A549 (cell line): ENCODE measurements at regions not wholly inside any gene's neighbourhood (a gene's known extent, or its start where the extent isn't known, plus 50 kb on each side); places are given as distances from the start of the nearest gene placed in this dataset.

Experiments
- ATAC-seq, 2 experiments: fragments of 200-7000 bp in 1 of 2; fragments of >200 bp in 1 of 2; cut with Nextera tagmentation in 1 of 2; cut with Tn5 transposase in 1 of 2; 3 replicates each; pipeline versions ENCODE4 v1.8.0 to v1.9.1; 2018 to 2020; ENCODE audit warnings: mild to moderate bottlenecking in 1 of 2, moderate library complexity in 1 of 2
- CTCF ChIA-PET: fragments of 300-600 bp; sonication (Branson Sonifier 250); formaldehyde crosslinking; extraction: SDS; loops from one replicate; lab custom pipeline; 2021; ENCODE audit warnings: antibody characterized with exemption, inconsistent platforms; lab: Yijun Ruan, JAX
- POLR2A ChIA-PET: fragments of 350-600 bp; formaldehyde crosslinking; extraction: SDS; loops from one replicate; lab custom pipeline; 2021; ENCODE audit warnings: antibody characterized with exemption, inconsistent platforms; lab: Yijun Ruan, JAX
- DNase-seq, 2 experiments: peaks; one replicate each; pipeline versions ENCODE4 v3.0.0 to v3.0.0-alpha.2; 2011 to 2016; ENCODE audit warnings: low read depth in 1 of 2, low spot score in 1 of 2
- FAIRE-seq: peaks from 2 replicates; lab custom pipeline; 2011; peaks lifted over from hg19 to GRCh38; lab: Jason Lieb, UNC
- H3K27ac ChIP-seq, 2 experiments: fragments of >200 bp; sonication (Bioruptor Twin); formaldehyde crosslinking; 3 replicates each; pipeline ENCODE4 v1.5.1; 2016 to 2017
- H3K4me1 ChIP-seq: fragments of >200 bp; sonication (Bioruptor Twin); formaldehyde crosslinking; 3 replicates; pipeline ENCODE4 v1.6.1; 2016
- H3K4me2 ChIP-seq: fragments of >200 bp; sonication (Bioruptor Twin); formaldehyde crosslinking; 3 replicates; pipeline ENCODE4 v1.6.1; 2016
- H3K4me3 ChIP-seq: fragments of >200 bp; sonication (Bioruptor Twin); formaldehyde crosslinking; 3 replicates; pipeline ENCODE4 v1.5.1; 2016
- H3K9me3 ChIP-seq: fragments of >200 bp; sonication (Bioruptor Twin); formaldehyde crosslinking; 3 replicates; pipeline ENCODE4 v1.6.1; 2016
- BHLHE40 ChIP-seq: IDR thresholded peaks from 2 replicates; pipeline ENCODE4 v1.6.1; 2012; ENCODE audit warnings: low read depth, low read length, inconsistent platforms
- CHD2 ChIP-seq: fragments of 150-350 bp; IDR thresholded peaks from 2 replicates; pipeline ENCODE4 v1.6.1; 2014; ENCODE audit warnings: low read length; ENCODE audit not compliant: partially characterized antibody
- CHD4 ChIP-seq: fragments of 200-600 bp; sonication (generic); IDR thresholded peaks from 2 replicates; pipeline ENCODE4 v1.6.1; 2016; ENCODE audit warnings: antibody characterized with exemption, mild to moderate bottlenecking, borderline replicate concordance
- ESRRA ChIP-seq: fragments of 150-350 bp; IDR thresholded peaks from 2 replicates; pipeline ENCODE4 v1.6.1; 2014; ENCODE audit warnings: mild to moderate bottlenecking, low read length, borderline replicate concordance
- FOSB ChIP-seq: fragments of 250-450 bp; sonication (Bioruptor Pico); IDR thresholded peaks from 2 replicates; pipeline ENCODE4 v1.5.0; 2020; ENCODE audit warnings: mild to moderate bottlenecking, moderate library complexity
- GATA3 ChIP-seq: IDR thresholded peaks from 2 replicates; pipeline ENCODE4 v1.6.1; 2012; ENCODE audit warnings: borderline replicate concordance
- HOXB13 ChIP-seq: fragments of 250-450 bp; sonication (Bioruptor Pico); IDR thresholded peaks from 2 replicates; pipeline ENCODE4 v1.5.0; 2020; ENCODE audit warnings: low read depth, mild to moderate bottlenecking, moderate library complexity
- JUNB ChIP-seq: fragments of >200 bp; sonication (Bioruptor Twin); formaldehyde crosslinking; IDR thresholded peaks from 2 replicates; pipeline ENCODE4 v1.6.1; 2016
- MYC ChIP-seq: IDR thresholded peaks from 2 replicates; pipeline ENCODE4 v1.6.1; 2012; ENCODE audit warnings: mild to moderate bottlenecking, inconsistent platforms, low read length, improper control_type of control experiment, borderline replicate concordance
- NFE2L2 ChIP-seq: fragments of 150-350 bp; conservative IDR thresholded peaks from 2 replicates; pipeline ENCODE4 v1.6.1; 2014; ENCODE audit warnings: low read length
- RARB ChIP-seq: fragments of 250-450 bp; sonication (Bioruptor Pico); IDR thresholded peaks from 2 replicates; pipeline ENCODE4 v1.8.0; 2021; ENCODE audit warnings: mild to moderate bottlenecking, moderate library complexity
- RCOR1 ChIP-seq: fragments of 150-350 bp; IDR thresholded peaks from 2 replicates; pipeline ENCODE4 v1.6.1; 2014; ENCODE audit warnings: antibody characterized with exemption, low read length, low read depth
- RFX5 ChIP-seq: fragments of 450-650 bp; IDR thresholded peaks from 2 replicates; pipeline ENCODE4 v1.7.1; 2014; ENCODE audit warnings: antibody characterized with exemption, mild to moderate bottlenecking, moderate library complexity
- RNF2 ChIP-seq: fragments of 200-600 bp; sonication (generic); IDR thresholded peaks from 2 replicates; pipeline ENCODE4 v1.6.1; 2016; ENCODE audit warnings: low read depth, mild to moderate bottlenecking, antibody characterized with exemption, moderate library complexity, borderline replicate concordance
- ZSCAN20 ChIP-seq: fragments of 250-450 bp; sonication (Bioruptor Pico); IDR thresholded peaks from 2 replicates; pipeline ENCODE4 v1.8.0; 2022; ENCODE audit warnings: mild to moderate bottlenecking, moderate library complexity
- WGBS: methylation state at CpG from one replicate; pipeline ENCODE4 v1.1.6; 2017; ENCODE audit errors: missing lambda C conversion rate; 5-methylcytosine and 5-hydroxymethylcytosine counted together
- TF ChIP-seq, protein P1 (sequence below): fragments of 200-600 bp; sonication (generic); IDR thresholded peaks from 2 replicates; pipeline ENCODE4 v1.6.1; 2016; ENCODE audit warnings: antibody characterized with exemption, mild to moderate bottlenecking, moderate library complexity
- TF ChIP-seq, protein P2 (sequence below): IDR thresholded peaks from 2 replicates; pipeline ENCODE4 v1.6.1; 2012; ENCODE audit warnings: low read depth, borderline replicate concordance
- TF ChIP-seq, protein P3 (sequence below): fragments of >200 bp; sonication (Bioruptor Twin); formaldehyde crosslinking; IDR thresholded peaks from 3 replicates; pipeline ENCODE4 v1.5.1; 2016
- TF ChIP-seq, protein P4 (sequence below): fragments of 250-450 bp; sonication (Bioruptor Pico); IDR thresholded peaks from 2 replicates; pipeline ENCODE4 v1.5.0; 2020; ENCODE audit warnings: low read depth, mild to moderate bottlenecking, moderate library complexity
- TF ChIP-seq, protein P5 (sequence below): fragments of 150-350 bp; IDR thresholded peaks from 2 replicates; pipeline ENCODE4 v1.6.1; 2014; ENCODE audit warnings: low read depth, mild to moderate bottlenecking, low read length

DNA sequence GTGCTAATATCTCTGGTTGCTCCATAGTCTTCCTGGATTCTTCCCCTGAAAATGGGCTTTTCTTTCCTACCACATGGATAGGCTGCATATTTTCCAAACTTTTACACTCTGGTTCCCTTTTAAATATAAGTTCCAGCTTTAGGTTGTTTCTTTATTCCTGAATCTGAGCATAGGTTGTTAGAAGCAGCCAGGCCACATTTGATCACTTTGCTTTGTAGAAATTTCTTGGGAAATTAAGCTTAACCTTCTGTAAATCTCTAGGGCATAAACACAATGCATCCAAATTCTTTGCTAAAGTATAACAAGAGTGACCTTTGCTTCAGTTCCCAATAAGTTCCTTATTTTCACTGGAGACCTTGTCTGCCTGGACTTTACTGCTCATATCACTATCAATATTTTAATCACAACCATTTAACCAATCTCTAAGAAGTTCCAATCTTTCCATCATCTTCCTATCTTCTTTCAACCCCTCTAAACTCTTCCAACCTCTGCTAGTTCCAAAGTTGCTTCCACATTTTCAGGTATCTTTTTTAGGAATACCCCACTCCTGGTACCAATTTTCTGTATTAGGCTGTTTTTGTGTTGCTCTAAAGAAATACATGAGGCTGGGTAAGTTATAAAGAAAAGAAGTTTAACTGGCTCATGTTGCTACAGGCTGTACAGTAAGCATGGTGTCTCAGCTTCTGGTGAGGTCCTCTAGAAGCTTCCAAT is 389.6 kb upstream of the HS6ST1 start (continued):
- TF ChIP-seq, protein P1, sequence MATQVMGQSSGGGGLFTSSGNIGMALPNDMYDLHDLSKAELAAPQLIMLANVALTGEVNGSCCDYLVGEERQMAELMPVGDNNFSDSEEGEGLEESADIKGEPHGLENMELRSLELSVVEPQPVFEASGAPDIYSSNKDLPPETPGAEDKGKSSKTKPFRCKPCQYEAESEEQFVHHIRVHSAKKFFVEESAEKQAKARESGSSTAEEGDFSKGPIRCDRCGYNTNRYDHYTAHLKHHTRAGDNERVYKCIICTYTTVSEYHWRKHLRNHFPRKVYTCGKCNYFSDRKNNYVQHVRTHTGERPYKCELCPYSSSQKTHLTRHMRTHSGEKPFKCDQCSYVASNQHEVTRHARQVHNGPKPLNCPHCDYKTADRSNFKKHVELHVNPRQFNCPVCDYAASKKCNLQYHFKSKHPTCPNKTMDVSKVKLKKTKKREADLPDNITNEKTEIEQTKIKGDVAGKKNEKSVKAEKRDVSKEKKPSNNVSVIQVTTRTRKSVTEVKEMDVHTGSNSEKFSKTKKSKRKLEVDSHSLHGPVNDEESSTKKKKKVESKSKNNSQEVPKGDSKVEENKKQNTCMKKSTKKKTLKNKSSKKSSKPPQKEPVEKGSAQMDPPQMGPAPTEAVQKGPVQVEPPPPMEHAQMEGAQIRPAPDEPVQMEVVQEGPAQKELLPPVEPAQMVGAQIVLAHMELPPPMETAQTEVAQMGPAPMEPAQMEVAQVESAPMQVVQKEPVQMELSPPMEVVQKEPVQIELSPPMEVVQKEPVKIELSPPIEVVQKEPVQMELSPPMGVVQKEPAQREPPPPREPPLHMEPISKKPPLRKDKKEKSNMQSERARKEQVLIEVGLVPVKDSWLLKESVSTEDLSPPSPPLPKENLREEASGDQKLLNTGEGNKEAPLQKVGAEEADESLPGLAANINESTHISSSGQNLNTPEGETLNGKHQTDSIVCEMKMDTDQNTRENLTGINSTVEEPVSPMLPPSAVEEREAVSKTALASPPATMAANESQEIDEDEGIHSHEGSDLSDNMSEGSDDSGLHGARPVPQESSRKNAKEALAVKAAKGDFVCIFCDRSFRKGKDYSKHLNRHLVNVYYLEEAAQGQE = no peak
- TF ChIP-seq ZSCAN20 = no peak
- TF ChIP-seq, protein P2, sequence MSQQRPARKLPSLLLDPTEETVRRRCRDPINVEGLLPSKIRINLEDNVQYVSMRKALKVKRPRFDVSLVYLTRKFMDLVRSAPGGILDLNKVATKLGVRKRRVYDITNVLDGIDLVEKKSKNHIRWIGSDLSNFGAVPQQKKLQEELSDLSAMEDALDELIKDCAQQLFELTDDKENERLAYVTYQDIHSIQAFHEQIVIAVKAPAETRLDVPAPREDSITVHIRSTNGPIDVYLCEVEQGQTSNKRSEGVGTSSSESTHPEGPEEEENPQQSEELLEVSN = no peak

DNA sequence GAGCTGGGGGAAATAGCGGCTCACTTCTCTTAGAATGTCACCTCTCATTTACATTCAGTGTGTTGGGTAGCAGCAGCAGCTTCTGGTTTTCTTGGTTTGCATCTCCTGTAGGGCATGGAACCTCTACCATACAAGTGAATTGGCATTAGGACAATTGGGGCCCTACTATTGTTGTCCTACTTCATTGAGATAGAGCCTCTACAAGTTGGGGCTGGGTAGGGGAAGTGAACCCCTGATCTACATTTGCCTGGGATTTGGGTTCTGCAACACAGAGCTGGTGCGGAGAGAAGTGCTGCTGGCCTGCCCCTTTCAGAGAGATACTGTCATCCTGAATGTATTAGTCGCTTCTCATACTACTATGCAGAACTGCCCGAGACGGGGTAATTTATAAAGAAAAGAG is 391.6 kb upstream of the HS6ST1 start:
- H3K4me1 ChIP-seq = no peaks in the 10 kb centered on the region
- no peak for ATAC-seq

More for the DNA sequence above, 391.6 kb upstream of the HS6ST1 start:
- WGBS = 35% methylated on average over 5 of the region's 5 CpGs
- POLR2A ChIA-PET = no interaction called here
- Histone ChIP-seq H3K9me3 (peaks cover 7% of the 10 kb centered on the region; the same call in 2 of the 3 replicates), H3K4me2 (no peak overlapping the region), H3K4me3 (no peak overlapping the region), H3K27ac (no peak overlapping the region)
- no peak for FAIRE-seq
- no peak for DNase-seq
- TF ChIP-seq MYC = no peak
- no peak for TF ChIP-seq FOSB
- no peak for TF ChIP-seq RCOR1
- TF ChIP-seq, protein P3, sequence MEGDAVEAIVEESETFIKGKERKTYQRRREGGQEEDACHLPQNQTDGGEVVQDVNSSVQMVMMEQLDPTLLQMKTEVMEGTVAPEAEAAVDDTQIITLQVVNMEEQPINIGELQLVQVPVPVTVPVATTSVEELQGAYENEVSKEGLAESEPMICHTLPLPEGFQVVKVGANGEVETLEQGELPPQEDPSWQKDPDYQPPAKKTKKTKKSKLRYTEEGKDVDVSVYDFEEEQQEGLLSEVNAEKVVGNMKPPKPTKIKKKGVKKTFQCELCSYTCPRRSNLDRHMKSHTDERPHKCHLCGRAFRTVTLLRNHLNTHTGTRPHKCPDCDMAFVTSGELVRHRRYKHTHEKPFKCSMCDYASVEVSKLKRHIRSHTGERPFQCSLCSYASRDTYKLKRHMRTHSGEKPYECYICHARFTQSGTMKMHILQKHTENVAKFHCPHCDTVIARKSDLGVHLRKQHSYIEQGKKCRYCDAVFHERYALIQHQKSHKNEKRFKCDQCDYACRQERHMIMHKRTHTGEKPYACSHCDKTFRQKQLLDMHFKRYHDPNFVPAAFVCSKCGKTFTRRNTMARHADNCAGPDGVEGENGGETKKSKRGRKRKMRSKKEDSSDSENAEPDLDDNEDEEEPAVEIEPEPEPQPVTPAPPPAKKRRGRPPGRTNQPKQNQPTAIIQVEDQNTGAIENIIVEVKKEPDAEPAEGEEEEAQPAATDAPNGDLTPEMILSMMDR = no peak
- TF ChIP-seq, protein P1 = no peak
- no peak for TF ChIP-seq JUNB
- no peak for TF ChIP-seq BHLHE40
- no peak for TF ChIP-seq RARB (CRISPR knock-in tag)
- TF ChIP-seq CHD4 = no peak
- TF ChIP-seq NFE2L2 = no peak
- no peak for TF ChIP-seq ESRRA
- TF ChIP-seq RFX5 = no peak
- TF ChIP-seq, protein P4, sequence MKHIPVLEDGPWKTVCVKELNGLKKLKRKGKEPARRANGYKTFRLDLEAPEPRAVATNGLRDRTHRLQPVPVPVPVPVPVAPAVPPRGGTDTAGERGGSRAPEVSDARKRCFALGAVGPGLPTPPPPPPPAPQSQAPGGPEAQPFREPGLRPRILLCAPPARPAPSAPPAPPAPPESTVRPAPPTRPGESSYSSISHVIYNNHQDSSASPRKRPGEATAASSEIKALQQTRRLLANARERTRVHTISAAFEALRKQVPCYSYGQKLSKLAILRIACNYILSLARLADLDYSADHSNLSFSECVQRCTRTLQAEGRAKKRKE (CRISPR knock-in tag) = no peak
- no peak for TF ChIP-seq GATA3
- no peak for TF ChIP-seq HOXB13 (CRISPR knock-in tag)
- TF ChIP-seq RNF2 = no peak
- TF ChIP-seq CHD2 = no peak
- TF ChIP-seq ZSCAN20 = no peak
- TF ChIP-seq, protein P5, sequence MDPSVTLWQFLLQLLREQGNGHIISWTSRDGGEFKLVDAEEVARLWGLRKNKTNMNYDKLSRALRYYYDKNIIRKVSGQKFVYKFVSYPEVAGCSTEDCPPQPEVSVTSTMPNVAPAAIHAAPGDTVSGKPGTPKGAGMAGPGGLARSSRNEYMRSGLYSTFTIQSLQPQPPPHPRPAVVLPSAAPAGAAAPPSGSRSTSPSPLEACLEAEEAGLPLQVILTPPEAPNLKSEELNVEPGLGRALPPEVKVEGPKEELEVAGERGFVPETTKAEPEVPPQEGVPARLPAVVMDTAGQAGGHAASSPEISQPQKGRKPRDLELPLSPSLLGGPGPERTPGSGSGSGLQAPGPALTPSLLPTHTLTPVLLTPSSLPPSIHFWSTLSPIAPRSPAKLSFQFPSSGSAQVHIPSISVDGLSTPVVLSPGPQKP = no peak
- CTCF ChIA-PET = no interaction called here
